IMR-90 (cell line): ENCODE measurements at regions not wholly inside any gene's neighbourhood (a gene's known extent, or its start where the extent isn't known, plus 50 kb on each side); places are given as distances from the start of the nearest gene placed in this dataset.

Source experiments
- ATAC-seq: fragments of 200-7000 bp; cut with Tn5 transposase; 2 replicates; pipeline ENCODE4 v1.9.1; 2020; ENCODE audit warnings: low read depth, mild to moderate bottlenecking, moderate library complexity
- BruUV-seq: library from RNA; stranded (reverse); fragments of 400-500 nt; replicated peaks from 2 replicates; lab custom pipeline; 2021; lab: Mats Ljungman, UMichigan
- CTCF ChIA-PET: fragments of 300-600 bp; formaldehyde crosslinking; extraction: SDS; loops from one replicate; lab custom pipeline; 2021; ENCODE audit warnings: antibody characterized with exemption; lab: Yijun Ruan, JAX
- POLR2A ChIA-PET: fragments of 300-600 bp; sonication (Branson Sonifier 250); formaldehyde crosslinking; loops from one replicate; lab custom pipeline; 2022; ENCODE audit warnings: antibody characterized with exemption; ENCODE audit not compliant: unreplicated experiment; lab: Charles Lee
- DNase-seq: peaks from one replicate; pipeline ENCODE4 v3.0.0; 2013
- H2AFZ ChIP-seq: replicated peaks from 2 replicates; pipeline ENCODE3; 2013; ENCODE audit warnings: low read length, mild to moderate bottlenecking; ENCODE audit not compliant: poor library complexity
- H2AK5ac ChIP-seq: 2 replicates; pipeline ENCODE4 v1.6.1; 2013; ENCODE audit warnings: low read depth, low read length, inconsistent platforms
- H2AK9ac ChIP-seq: replicated peaks from 2 replicates; pipeline ENCODE3; 2013; ENCODE audit warnings: mild to moderate bottlenecking, low read depth, low read length, moderate library complexity; ENCODE audit not compliant: poor library complexity
- H2BK120ac ChIP-seq: 2 replicates; pipeline ENCODE4 v1.6.1; 2013; ENCODE audit warnings: low read depth, low read length, inconsistent platforms
- H2BK15ac ChIP-seq: 3 replicates; pipeline ENCODE4 v1.6.1; 2013; ENCODE audit warnings: low read depth, low read length, inconsistent platforms
- H2BK20ac ChIP-seq: 2 replicates; pipeline ENCODE4 v1.6.1; 2013; ENCODE audit warnings: low read depth, mild to moderate bottlenecking, inconsistent platforms, low read length, moderate library complexity
- H2BK5ac ChIP-seq: 2 replicates; pipeline ENCODE4 v1.6.1; 2013; ENCODE audit warnings: mild to moderate bottlenecking, low read depth, low read length, inconsistent platforms; ENCODE audit not compliant: poor library complexity, severe bottlenecking
- H3K14ac ChIP-seq: replicated peaks from 2 replicates; pipeline ENCODE4 v1.6.1; 2013; ENCODE audit warnings: low read depth, low read length, inconsistent platforms
- H3K18ac ChIP-seq: 2 replicates; pipeline ENCODE4 v1.6.1; 2013; ENCODE audit warnings: low read depth, low read length, control low read depth
- H3K23ac ChIP-seq: 2 replicates; pipeline ENCODE4 v1.6.1; 2013; ENCODE audit warnings: low read depth, low read length, inconsistent platforms
- H3K27ac ChIP-seq: 2 replicates; pipeline ENCODE4 v1.5.1; 2013; ENCODE audit warnings: mild to moderate bottlenecking, control low read depth, low read length; ENCODE audit not compliant: insufficient read depth
- H3K27me3 ChIP-seq: 2 replicates; pipeline ENCODE4 v1.6.1; 2013; ENCODE audit warnings: low read length; ENCODE audit not compliant: control insufficient read depth, insufficient read depth
- H3K36me3 ChIP-seq: 2 replicates; pipeline ENCODE4 v1.6.1; 2013; ENCODE audit warnings: low read length, mixed read lengths; ENCODE audit not compliant: control insufficient read depth, insufficient read depth
- H3K4ac ChIP-seq: 2 replicates; pipeline ENCODE4 v1.6.1; 2013; ENCODE audit warnings: low read depth, low read length, inconsistent platforms
- H3K4me1 ChIP-seq: 2 replicates; pipeline ENCODE4 v1.6.1; 2013; ENCODE audit warnings: low read length, mixed read lengths; ENCODE audit not compliant: control insufficient read depth, insufficient read depth
- H3K4me2 ChIP-seq: 2 replicates; pipeline ENCODE4 v1.6.1; 2013; ENCODE audit warnings: low read depth, mild to moderate bottlenecking, control low read depth, low read length, moderate library complexity
- H3K4me3 ChIP-seq: 2 replicates; pipeline ENCODE4 v1.5.1; 2013; ENCODE audit warnings: low read depth, mild to moderate bottlenecking, control low read depth, low read length, moderate library complexity; ENCODE audit not compliant: insufficient read depth
- H3K56ac ChIP-seq: 2 replicates; pipeline ENCODE4 v1.6.1; 2013; ENCODE audit warnings: low read length, inconsistent platforms; ENCODE audit not compliant: insufficient read depth; ENCODE audit errors: extremely low read depth
- H3K79me1 ChIP-seq, 2 experiments: 2 replicates each; pipeline ENCODE4 v1.6.1; 2013; ENCODE audit warnings: low read length in 2 of 2, inconsistent platforms in 1 of 2, low read depth in 1 of 2
- H3K9ac ChIP-seq: 2 replicates; pipeline ENCODE4 v1.6.1; 2013; ENCODE audit warnings: low read depth, low read length, control low read depth
- H3K9me1 ChIP-seq: 2 replicates; pipeline ENCODE4 v1.6.1; 2013; ENCODE audit warnings: low read length, inconsistent platforms; ENCODE audit not compliant: insufficient read depth
- H3K9me3 ChIP-seq: 2 replicates; pipeline ENCODE4 v1.6.1; 2013; ENCODE audit warnings: low read length; ENCODE audit not compliant: control insufficient read depth, insufficient read depth
- H4K20me1 ChIP-seq: 2 replicates; pipeline ENCODE4 v1.6.1; 2013; ENCODE audit warnings: low read length, inconsistent platforms; ENCODE audit not compliant: insufficient read depth
- H4K5ac ChIP-seq: 2 replicates; pipeline ENCODE4 v1.6.1; 2013; ENCODE audit warnings: mild to moderate bottlenecking, low read depth, low read length, control low read depth
- H4K8ac ChIP-seq, 2 experiments: 2 replicates each; pipeline ENCODE4 v1.6.1; 2013; ENCODE audit warnings: low read depth in 2 of 2, low read length in 2 of 2, control low read depth in 1 of 2, inconsistent platforms in 1 of 2
- H4K91ac ChIP-seq: 2 replicates; pipeline ENCODE4 v1.6.1; 2013; ENCODE audit warnings: low read depth, low read length, inconsistent platforms; ENCODE audit not compliant: insufficient read depth
- BHLHE40 ChIP-seq: fragments of 150-350 bp; IDR thresholded peaks from 2 replicates; pipeline ENCODE4 v1.6.1; 2016; ENCODE audit warnings: mild to moderate bottlenecking, low read depth, low read length
- CTCF ChIP-seq: conservative IDR thresholded peaks from 2 replicates; pipeline ENCODE4 v1.5.1; 2012; ENCODE audit warnings: mild to moderate bottlenecking, low read depth, low read length, improper control_type of control experiment
- ELK1 ChIP-seq: fragments of 150-350 bp; IDR thresholded peaks from 2 replicates; pipeline ENCODE4 v1.6.1; 2016; ENCODE audit warnings: low read depth, mild to moderate bottlenecking, low read length, moderate library complexity, borderline replicate concordance
- FOS ChIP-seq: fragments of 150-350 bp; IDR thresholded peaks from 2 replicates; pipeline ENCODE4 v1.6.1; 2016; ENCODE audit warnings: low read depth, low read length
- MAFK ChIP-seq: IDR thresholded peaks from 2 replicates; pipeline ENCODE4 v1.6.1; 2012; ENCODE audit warnings: low read depth, low read length, improper control_type of control experiment
- MAZ ChIP-seq: IDR thresholded peaks from 2 replicates; pipeline ENCODE4 v1.6.1; 2012; ENCODE audit warnings: low read depth, mild to moderate bottlenecking, low read length, improper control_type of control experiment, moderate library complexity, borderline replicate concordance
- MXI1 ChIP-seq: IDR thresholded peaks from 2 replicates; pipeline ENCODE4 v1.6.1; 2012; ENCODE audit warnings: low read depth, mild to moderate bottlenecking, low read length, moderate library complexity, borderline replicate concordance
- NFE2L2 ChIP-seq: fragments of 150-350 bp; IDR thresholded peaks from 2 replicates; pipeline ENCODE4 v1.6.1; 2016; ENCODE audit warnings: low read depth, mild to moderate bottlenecking, low read length
- POLR2A ChIP-seq: IDR thresholded peaks from 2 replicates; pipeline ENCODE4 v1.6.1; 2012; ENCODE audit warnings: mild to moderate bottlenecking, low read depth, low read length
- RAD21 ChIP-seq: IDR thresholded peaks from 2 replicates; pipeline ENCODE4 v1.6.1; 2012; ENCODE audit warnings: low read length, improper control_type of control experiment
- RCOR1 ChIP-seq: IDR thresholded peaks from 2 replicates; pipeline ENCODE4 v1.6.1; 2012; ENCODE audit warnings: mild to moderate bottlenecking, low read length, improper control_type of control experiment; ENCODE audit not compliant: insufficient replicate concordance
- SMC3 ChIP-seq: fragments of 150-350 bp; IDR thresholded peaks from 2 replicates; pipeline ENCODE4 v1.6.1; 2016; ENCODE audit warnings: low read depth, mild to moderate bottlenecking, antibody characterized with exemption, low read length, moderate library complexity
- USF2 ChIP-seq: fragments of 150-350 bp; IDR thresholded peaks from 2 replicates; pipeline ENCODE4 v1.6.1; 2017; ENCODE audit warnings: mild to moderate bottlenecking, antibody characterized with exemption, low read length, low read depth
- WGBS, 2 experiments: methylation state at CpG; one replicate each; pipeline versions ENCODE4 v1.1.5 to v1.1.7; 2013; ENCODE audit warnings: missing lambda C conversion rate in 2 of 2; ENCODE audit not compliant: insufficient read length in 1 of 2; ENCODE audit errors: extremely low coverage in 2 of 2; 5-methylcytosine and 5-hydroxymethylcytosine counted together
- dilution Hi-C: fragments of 300-500 bp; cut with HindIII; formaldehyde crosslinking; loops from one replicate; pipeline ENCODE4 v1.14.3; 2018; ENCODE audit warnings: low sequenced_read_pairs; ENCODE audit not compliant: unreplicated experiment
- in situ Hi-C: fragments of 300-500 bp; cut with MboI; formaldehyde crosslinking; loops from 3 replicates; pipeline ENCODE4 v1.14.3; 2019; ENCODE audit warnings: low sequenced_read_pairs, inconsistent platforms, mixed read lengths
- intact Hi-C: fragments of 100-400 bp; cut with micrococcal nuclease; formaldehyde crosslinking; loops from 2 replicates; pipeline ENCODE4 v1.10.0; 2022

GRCh38 chr12:45590646-45591045 lies 138.9 kb upstream of the ARID2 start:
- Histone ChIP-seq H3K79me1 (no peaks in the 10 kb centered on the region), H2BK20ac (no peak overlapping the region), H4K20me1 (no peaks in the 10 kb centered on the region), H2BK15ac (no peak overlapping the region), H4K91ac (no peak overlapping the region), H2BK120ac (no peak overlapping the region), H2AFZ (no peak overlapping the region), H2BK5ac (no peak overlapping the region), H3K23ac (no peak overlapping the region), H2AK5ac (no peak overlapping the region), H3K9me3 (peaks cover 3% of the 10 kb centered on the region; the same call in 1 of the 2 replicates), H4K8ac (no peak overlapping the region), H3K4me2 (no peak overlapping the region), H2AK9ac (no peak overlapping the region), H3K4ac (no peak overlapping the region), H3K9me1 (no peaks in the 10 kb centered on the region; the same call in 1 of the 2 replicates), H3K4me3 (no peak overlapping the region), H3K56ac (no peak overlapping the region), H3K9ac (no peak overlapping the region), H3K14ac (no peak overlapping the region), H4K5ac (no peak overlapping the region), H3K36me3 (no peaks in the 10 kb centered on the region), H3K4me1 (no peaks in the 10 kb centered on the region), H3K27me3 (peaks cover 2% of the 10 kb centered on the region), H3K27ac (no peak overlapping the region), H3K18ac (no peak overlapping the region)
- ChIA-PET POLR2A (no interaction called here), CTCF (no interaction called here)
- dilution Hi-C loops (no loop called here), in situ Hi-C loops (no loop called here), intact Hi-C loops (no loop called here)
- DNase-seq (no peak), ATAC-seq (no peak)
- no TSS peak for BruUV-seq
- TF ChIP-seq BHLHE40 (no peak), NFE2L2 (no peak), USF2 (no peak), RAD21 (no peak), CTCF (no peak), ELK1 (no peak), RCOR1 (no peak), MAZ (no peak), FOS (no peak), SMC3 (no peak), POLR2A (no peak), MXI1 (no peak), MAFK (no peak)
- WGBS, 2 experiments, result no CpG with 5 or more reads among the region's 2 CpGs
